HG03342 (cell line): ENCODE measurements at regions not wholly inside any gene's neighbourhood (a gene's known extent, or its start where the extent isn't known, plus 50 kb on each side); places are given as distances from the start of the nearest gene placed in this dataset.
A peak's percentile ranks its signal among the peaks of the same experiment; 100 is the strongest.
"Not testable (repeated sequence)": the region's sequence is repeated elsewhere in the genome, so short reads cannot be mapped to it uniquely, and the experiment has no call there.

Source experiments
- ATAC-seq: cut with Tn5 transposase; IDR thresholded peaks from one replicate; pipeline ENCODE4 v1.9.1; 2021; ENCODE audit warnings: mild to moderate bottlenecking, moderate library complexity; ENCODE audit not compliant: unreplicated experiment

- ATAC-seq = not testable (repeated sequence)
These were observed 141.7 kb downstream of the SPATA31A6 start for GRCh38 chr9:42325142-42325541.

- not testable (repeated sequence) for ATAC-seq
These were observed 142.1 kb downstream of the SPATA31A6 start for GRCh38 chr9:42325561-42325960.

GRCh38 chr9:42326482-42326881 lies 143.0 kb downstream of the SPATA31A6 start:
- ATAC-seq = not testable (repeated sequence)

GRCh38 chr9:42335342-42335741 lies 151.9 kb downstream of the SPATA31A6 start:
- ATAC-seq = not testable (repeated sequence)

- not testable (repeated sequence) for ATAC-seq
These were observed 152.7 kb downstream of the SPATA31A6 start for GRCh38 chr9:42335984-42336657.

- not testable (repeated sequence) for ATAC-seq
These were observed 154.8 kb downstream of the SPATA31A6 start for GRCh38 chr9:42338275-42338674.

- ATAC-seq = not testable (repeated sequence)
These were observed 156.4 kb downstream of the SPATA31A6 start for GRCh38 chr9:42339671-42340434.

- not testable (repeated sequence) for ATAC-seq
These were observed 156.9 kb downstream of the SPATA31A6 start for GRCh38 chr9:42340435-42340723.

- not testable (repeated sequence) for ATAC-seq
These were observed 158.4 kb downstream of the SPATA31A6 start for GRCh38 chr9:42341860-42342259.

- ATAC-seq = not testable (repeated sequence)
These were observed 158.8 kb downstream of the SPATA31A6 start for GRCh38 chr9:42342297-42342696.

- not testable (repeated sequence) for ATAC-seq
These were observed 161.0 kb downstream of the SPATA31A6 start for GRCh38 chr9:42344508-42344907.

GRCh38 chr9:42346916-42347315 lies 163.5 kb downstream of the SPATA31A6 start:
- not testable (repeated sequence) for ATAC-seq

GRCh38 chr9:42349181-42349580 lies 165.7 kb downstream of the SPATA31A6 start:
- not testable (repeated sequence) for ATAC-seq

- not testable (repeated sequence) for ATAC-seq
These were observed 167.0 kb downstream of the SPATA31A6 start for GRCh38 chr9:42350412-42350811.

- not testable (repeated sequence) for ATAC-seq
These were observed 174.3 kb downstream of the SPATA31A6 start for GRCh38 chr9:42357604-42358373.

- not testable (repeated sequence) for ATAC-seq
These were observed 175.3 kb downstream of the SPATA31A6 start for GRCh38 chr9:42358626-42359247.

- ATAC-seq = not testable (repeated sequence)
These were observed 181.2 kb downstream of the SPATA31A6 start for GRCh38 chr9:42364410-42365243.

- ATAC-seq = peak; percentile 90
These were observed 181.9 kb downstream of the SPATA31A6 start for GRCh38 chr9:42365244-42365945.

GRCh38 chr9:42368279-42368881 lies 184.9 kb downstream of the SPATA31A6 start:
- not testable (repeated sequence) for ATAC-seq
